ENCODE measurements at regions not wholly inside any gene's neighbourhood (a gene's known extent, or its start where the extent isn't known, plus 50 kb on each side); places are given as distances from the start of the nearest gene placed in this dataset.

GRCh38 chr3:43915546-43915945 lies 224.8 kb downstream of the ABHD5 start (continued):
- TF ChIP-seq, protein P1, sequence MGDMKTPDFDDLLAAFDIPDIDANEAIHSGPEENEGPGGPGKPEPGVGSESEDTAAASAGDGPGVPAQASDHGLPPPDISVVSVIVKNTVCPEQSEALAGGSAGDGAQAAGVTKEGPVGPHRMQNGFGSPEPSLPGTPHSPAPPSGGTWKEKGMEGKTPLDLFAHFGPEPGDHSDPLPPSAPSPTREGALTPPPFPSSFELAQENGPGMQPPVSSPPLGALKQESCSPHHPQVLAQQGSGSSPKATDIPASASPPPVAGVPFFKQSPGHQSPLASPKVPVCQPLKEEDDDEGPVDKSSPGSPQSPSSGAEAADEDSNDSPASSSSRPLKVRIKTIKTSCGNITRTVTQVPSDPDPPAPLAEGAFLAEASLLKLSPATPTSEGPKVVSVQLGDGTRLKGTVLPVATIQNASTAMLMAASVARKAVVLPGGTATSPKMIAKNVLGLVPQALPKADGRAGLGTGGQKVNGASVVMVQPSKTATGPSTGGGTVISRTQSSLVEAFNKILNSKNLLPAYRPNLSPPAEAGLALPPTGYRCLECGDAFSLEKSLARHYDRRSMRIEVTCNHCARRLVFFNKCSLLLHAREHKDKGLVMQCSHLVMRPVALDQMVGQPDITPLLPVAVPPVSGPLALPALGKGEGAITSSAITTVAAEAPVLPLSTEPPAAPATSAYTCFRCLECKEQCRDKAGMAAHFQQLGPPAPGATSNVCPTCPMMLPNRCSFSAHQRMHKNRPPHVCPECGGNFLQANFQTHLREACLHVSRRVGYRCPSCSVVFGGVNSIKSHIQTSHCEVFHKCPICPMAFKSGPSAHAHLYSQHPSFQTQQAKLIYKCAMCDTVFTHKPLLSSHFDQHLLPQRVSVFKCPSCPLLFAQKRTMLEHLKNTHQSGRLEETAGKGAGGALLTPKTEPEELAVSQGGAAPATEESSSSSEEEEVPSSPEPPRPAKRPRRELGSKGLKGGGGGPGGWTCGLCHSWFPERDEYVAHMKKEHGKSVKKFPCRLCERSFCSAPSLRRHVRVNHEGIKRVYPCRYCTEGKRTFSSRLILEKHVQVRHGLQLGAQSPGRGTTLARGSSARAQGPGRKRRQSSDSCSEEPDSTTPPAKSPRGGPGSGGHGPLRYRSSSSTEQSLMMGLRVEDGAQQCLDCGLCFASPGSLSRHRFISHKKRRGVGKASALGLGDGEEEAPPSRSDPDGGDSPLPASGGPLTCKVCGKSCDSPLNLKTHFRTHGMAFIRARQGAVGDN (IDR thresholded peaks at IDR 0.05) = no peak
- TF ChIP-seq HDGF (IDR thresholded peaks at IDR 0.05) (no peak), MTA3 (IDR thresholded peaks at IDR 0.05; ENCODE audit: borderline replicate concordance, low read length) (no peak), TCF3 (IDR thresholded peaks at IDR 0.05; ENCODE audit: borderline replicate concordance, insufficient read depth, low read depth, low read length) (no peak), USF2 (IDR thresholded peaks at IDR 0.05; ENCODE audit: borderline replicate concordance, low read depth, low read length) (no peak)

GRCh38 chr3:43917361-43917760 lies 226.6 kb downstream of the ABHD5 start:
- no peaks in the 10 kb centered on the region for H3K4me1 ChIP-seq (ENCODE audit: control insufficient read depth, insufficient read depth, low read length)
- ChIA-PET RAD21 (ENCODE audit: unreplicated experiment) (no interaction called here), SMC1A (ENCODE audit: uncharacterized antibody, unreplicated experiment) (interaction anchor here (1.0 to 1.4 kb wide), 2 partner anchors 10 to 87 kb away, joined by 3 to 6 read pairs; no protein-coding TSS in a partner anchor), CTCF (no interaction called here), POLR2A (interaction anchor here (0.6 kb wide), 1 partner anchor 790 kb away, joined by 8 read pairs; no protein-coding TSS in a partner anchor)
- no peak overlapping the region for H3K4me2 ChIP-seq (ENCODE audit: control insufficient read depth, insufficient read depth)
- WGBS (ENCODE audit: insufficient coverage, insufficient replicate concordance, low lambda C conversion rate, missing lambda C conversion rate) = 35% methylated on average over 3 of the region's 3 CpGs
- H3K9me3 ChIP-seq (replicated peaks; ENCODE audit: control insufficient read depth, insufficient read depth, low read length) = no peaks in the 10 kb centered on the region; the same call in 2 of the 3 replicates
- in situ Hi-C loops (cut with MboI) = no loop called here
- H3K4me3 ChIP-seq = no peak overlapping the region
- intact Hi-C loops (cut with micrococcal nuclease; ENCODE audit: unreplicated experiment) = no loop called here
- peaks cover 0 to 3% of the 10 kb centered on the region in 2 experiments; a peak in 2 of 4 replicates for H3K27me3 ChIP-seq (replicated peaks in 1 of 2; ENCODE audit: control insufficient read depth in 2 of 2, insufficient read depth in 2 of 2, low read length in 1 of 2)
- no peak overlapping the region for H3K9ac ChIP-seq (ENCODE audit: control insufficient read depth, insufficient read depth, low read length)
- H3K27ac ChIP-seq (ENCODE audit: control insufficient read depth, insufficient read depth) = no peak overlapping the region
- no TSS peak for BruUV-seq (replicated peaks)
- H3K36me3 ChIP-seq (ENCODE audit: control insufficient read depth in 2 of 2, insufficient read depth in 2 of 2, low read length in 1 of 2) = no peaks in the 10 kb centered on the region
- no peaks in the 10 kb centered on the region for H3K79me2 ChIP-seq (ENCODE audit: control insufficient read depth, insufficient read depth, low read length)
- DNase-seq (ENCODE audit: low read depth, low spot score) = no peak
- H4K20me1 ChIP-seq (ENCODE audit: control insufficient read depth, insufficient read depth) = no peaks in the 10 kb centered on the region
- FAIRE-seq = no peak
- H2AFZ ChIP-seq (ENCODE audit: control insufficient read depth, low read depth, low read length) = no peak overlapping the region
- no peak for ATAC-seq
- TF ChIP-seq HDAC6 (IDR thresholded peaks at IDR 0.05; ENCODE audit: unreplicated experiment) = no peak
- TF ChIP-seq STAT3 (IDR thresholded peaks at IDR 0.05; ENCODE audit: low read depth, low read length) = no peak
- TF ChIP-seq RAD51 (IDR thresholded peaks at IDR 0.05) = no peak
- TF ChIP-seq REST (IDR thresholded peaks at IDR 0.05; ENCODE audit: low read depth, low read length) = no peak
- TF ChIP-seq POLR2AphosphoS5 (IDR thresholded peaks at IDR 0.05; ENCODE audit: low read length) = no peak
- no peak for TF ChIP-seq TCF7 (IDR thresholded peaks at IDR 0.05; ENCODE audit: borderline replicate concordance)
- TF ChIP-seq, protein P2, sequence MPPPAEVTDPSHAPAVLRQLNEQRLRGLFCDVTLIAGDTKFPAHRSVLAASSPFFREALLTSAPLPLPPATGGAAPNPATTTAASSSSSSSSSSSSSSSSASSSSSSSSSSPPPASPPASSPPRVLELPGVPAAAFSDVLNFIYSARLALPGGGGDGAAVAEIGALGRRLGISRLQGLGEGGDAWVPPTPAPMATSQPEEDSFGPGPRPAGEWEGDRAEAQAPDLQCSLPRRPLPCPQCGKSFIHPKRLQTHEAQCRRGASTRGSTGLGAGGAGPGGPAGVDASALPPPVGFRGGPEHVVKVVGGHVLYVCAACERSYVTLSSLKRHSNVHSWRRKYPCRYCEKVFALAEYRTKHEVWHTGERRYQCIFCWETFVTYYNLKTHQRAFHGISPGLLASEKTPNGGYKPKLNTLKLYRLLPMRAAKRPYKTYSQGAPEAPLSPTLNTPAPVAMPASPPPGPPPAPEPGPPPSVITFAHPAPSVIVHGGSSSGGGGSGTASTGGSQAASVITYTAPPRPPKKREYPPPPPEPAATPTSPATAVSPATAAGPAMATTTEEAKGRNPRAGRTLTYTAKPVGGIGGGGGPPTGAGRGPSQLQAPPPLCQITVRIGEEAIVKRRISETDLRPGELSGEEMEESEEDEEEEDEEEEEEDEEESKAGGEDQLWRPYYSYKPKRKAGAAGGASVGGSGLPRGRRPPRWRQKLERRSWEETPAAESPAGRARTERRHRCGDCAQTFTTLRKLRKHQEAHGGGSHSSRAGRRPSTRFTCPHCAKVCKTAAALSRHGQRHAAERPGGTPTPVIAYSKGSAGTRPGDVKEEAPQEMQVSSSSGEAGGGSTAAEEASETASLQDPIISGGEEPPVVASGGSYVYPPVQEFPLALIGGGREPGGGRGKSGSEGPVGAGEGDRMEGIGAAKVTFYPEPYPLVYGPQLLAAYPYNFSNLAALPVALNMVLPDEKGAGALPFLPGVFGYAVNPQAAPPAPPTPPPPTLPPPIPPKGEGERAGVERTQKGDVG (CRISPR knock-in tag; IDR thresholded peaks at IDR 0.05) = no peak
